Glutamatergic neuron (in vitro differentiated cells): ENCODE measurements at regions not wholly inside any gene's neighbourhood (a gene's known extent, or its start where the extent isn't known, plus 50 kb on each side); places are given as distances from the start of the nearest gene placed in this dataset.

ENCODE experiments used
- DNase-seq: peaks from one replicate; pipeline ENCODE4 v3.0.0; 2022
- H3K27ac Mint-ChIP-seq: one replicate; pipeline ENCODE4 v1.8.0; 2020; ENCODE audit warnings: mild to moderate bottlenecking, mixed read lengths, inconsistent platforms; ENCODE audit not compliant: unreplicated experiment
- H3K27me3 Mint-ChIP-seq: one replicate; pipeline ENCODE4 v1.8.0; 2020; ENCODE audit warnings: mild to moderate bottlenecking, moderate library complexity, mixed read lengths, inconsistent platforms; ENCODE audit not compliant: unreplicated experiment
- H3K36me3 Mint-ChIP-seq: one replicate; pipeline ENCODE4 v1.8.0; 2020; ENCODE audit warnings: mild to moderate bottlenecking, mixed read lengths, inconsistent platforms; ENCODE audit not compliant: unreplicated experiment
- H3K4me1 Mint-ChIP-seq: one replicate; pipeline ENCODE4 v1.8.0; 2020; ENCODE audit warnings: mild to moderate bottlenecking, low read depth, mixed read lengths, inconsistent platforms; ENCODE audit not compliant: unreplicated experiment
- H3K4me3 Mint-ChIP-seq: one replicate; pipeline ENCODE4 v1.8.0; 2020; ENCODE audit warnings: mild to moderate bottlenecking, mixed read lengths, inconsistent platforms; ENCODE audit not compliant: unreplicated experiment
- H3K9me3 Mint-ChIP-seq: one replicate; pipeline ENCODE4 v1.8.0; 2020; ENCODE audit warnings: mild to moderate bottlenecking, moderate library complexity, mixed read lengths, inconsistent platforms; ENCODE audit not compliant: unreplicated experiment
- TF ChIP-seq, protein P1 (sequence below): fragments of 200-600 bp; sonication (generic); IDR thresholded peaks from one replicate; pipeline ENCODE4 v1.5.0; 2021; ENCODE audit not compliant: partially characterized antibody, unreplicated experiment

DNA sequence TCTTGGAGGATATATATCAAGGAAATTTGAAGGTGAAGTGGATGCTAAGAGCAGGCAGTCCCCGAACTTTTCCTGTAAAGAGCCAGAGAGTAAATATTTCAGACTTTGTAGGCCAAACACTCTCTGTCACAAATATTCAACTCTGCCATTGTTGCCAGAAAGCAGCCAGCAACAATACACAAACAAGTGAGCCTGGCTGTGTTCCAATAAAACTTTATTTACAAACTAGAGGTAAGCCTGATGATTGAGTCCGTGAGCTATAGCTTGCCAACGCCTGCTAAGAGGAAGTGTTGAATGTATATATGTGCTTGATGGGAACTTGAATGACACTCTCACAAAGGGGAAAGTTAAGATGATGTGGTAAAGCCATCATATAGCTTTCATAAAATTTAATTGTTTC is 166.0 kb upstream of the PLN start:
- DNase-seq, result no peak
- H3K27ac Mint-ChIP-seq, result no peak overlapping the region
- no peaks in the 10 kb centered on the region for H3K9me3 Mint-ChIP-seq
- no peaks in the 10 kb centered on the region for H3K36me3 Mint-ChIP-seq
- no peaks in the 10 kb centered on the region for H3K27me3 Mint-ChIP-seq
- TF ChIP-seq, protein P1, sequence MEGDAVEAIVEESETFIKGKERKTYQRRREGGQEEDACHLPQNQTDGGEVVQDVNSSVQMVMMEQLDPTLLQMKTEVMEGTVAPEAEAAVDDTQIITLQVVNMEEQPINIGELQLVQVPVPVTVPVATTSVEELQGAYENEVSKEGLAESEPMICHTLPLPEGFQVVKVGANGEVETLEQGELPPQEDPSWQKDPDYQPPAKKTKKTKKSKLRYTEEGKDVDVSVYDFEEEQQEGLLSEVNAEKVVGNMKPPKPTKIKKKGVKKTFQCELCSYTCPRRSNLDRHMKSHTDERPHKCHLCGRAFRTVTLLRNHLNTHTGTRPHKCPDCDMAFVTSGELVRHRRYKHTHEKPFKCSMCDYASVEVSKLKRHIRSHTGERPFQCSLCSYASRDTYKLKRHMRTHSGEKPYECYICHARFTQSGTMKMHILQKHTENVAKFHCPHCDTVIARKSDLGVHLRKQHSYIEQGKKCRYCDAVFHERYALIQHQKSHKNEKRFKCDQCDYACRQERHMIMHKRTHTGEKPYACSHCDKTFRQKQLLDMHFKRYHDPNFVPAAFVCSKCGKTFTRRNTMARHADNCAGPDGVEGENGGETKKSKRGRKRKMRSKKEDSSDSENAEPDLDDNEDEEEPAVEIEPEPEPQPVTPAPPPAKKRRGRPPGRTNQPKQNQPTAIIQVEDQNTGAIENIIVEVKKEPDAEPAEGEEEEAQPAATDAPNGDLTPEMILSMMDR, result no peak
- H3K4me1 Mint-ChIP-seq, result no peaks in the 10 kb centered on the region
- H3K4me3 Mint-ChIP-seq, result no peak overlapping the region

DNA sequence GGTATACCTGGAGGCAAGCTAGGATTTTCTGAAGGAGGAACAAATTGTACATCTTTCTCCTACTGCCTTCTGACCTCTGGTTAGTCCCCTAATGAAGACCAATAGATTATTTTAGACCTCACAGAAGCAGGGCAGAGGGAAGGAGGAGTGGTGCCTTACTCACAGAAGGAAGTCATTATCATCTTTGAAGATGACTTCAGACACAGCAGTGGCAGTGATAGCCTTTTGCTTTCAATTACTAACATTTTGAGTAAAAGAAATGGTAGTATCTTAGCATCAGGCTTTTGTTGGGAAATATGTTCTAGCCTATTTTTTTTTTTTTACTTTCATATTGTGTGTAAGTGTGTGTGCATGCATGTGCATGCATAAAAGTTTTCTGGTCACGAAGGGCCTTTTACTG is 164.2 kb upstream of the PLN start:
- no peaks in the 10 kb centered on the region for H3K4me1 Mint-ChIP-seq
- no peak for DNase-seq
- no peak overlapping the region for H3K4me3 Mint-ChIP-seq
- H3K36me3 Mint-ChIP-seq, result no peaks in the 10 kb centered on the region
- TF ChIP-seq, protein P1, result no peak
- H3K27ac Mint-ChIP-seq, result no peak overlapping the region
- H3K9me3 Mint-ChIP-seq, result no peaks in the 10 kb centered on the region
- no peaks in the 10 kb centered on the region for H3K27me3 Mint-ChIP-seq

DNA sequence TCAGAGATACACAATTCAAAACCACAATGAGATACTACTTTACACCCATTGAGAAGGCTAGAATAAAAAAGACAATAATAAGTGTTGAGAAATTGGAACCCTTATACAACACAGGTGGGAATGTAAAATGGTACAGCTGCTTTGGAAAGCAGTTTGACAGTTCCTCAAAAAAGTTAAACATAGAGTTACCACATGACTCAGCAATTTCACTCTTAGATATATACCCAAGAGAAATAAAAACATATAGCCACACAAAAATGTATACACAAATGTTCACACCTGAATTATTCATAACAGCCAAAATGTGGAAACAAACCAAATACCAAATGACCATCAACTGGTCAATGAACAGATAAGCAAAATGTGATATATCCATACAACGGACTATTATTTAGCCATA is 161.1 kb upstream of the PLN start:
- H3K9me3 Mint-ChIP-seq, result no peaks in the 10 kb centered on the region
- H3K27ac Mint-ChIP-seq, result no peak overlapping the region
- no peak for DNase-seq
- no peaks in the 10 kb centered on the region for H3K36me3 Mint-ChIP-seq
- peaks cover 2% of the 10 kb centered on the region for H3K27me3 Mint-ChIP-seq
- H3K4me1 Mint-ChIP-seq, result no peaks in the 10 kb centered on the region
- TF ChIP-seq, protein P1, result no peak
- H3K4me3 Mint-ChIP-seq, result no peak overlapping the region

DNA sequence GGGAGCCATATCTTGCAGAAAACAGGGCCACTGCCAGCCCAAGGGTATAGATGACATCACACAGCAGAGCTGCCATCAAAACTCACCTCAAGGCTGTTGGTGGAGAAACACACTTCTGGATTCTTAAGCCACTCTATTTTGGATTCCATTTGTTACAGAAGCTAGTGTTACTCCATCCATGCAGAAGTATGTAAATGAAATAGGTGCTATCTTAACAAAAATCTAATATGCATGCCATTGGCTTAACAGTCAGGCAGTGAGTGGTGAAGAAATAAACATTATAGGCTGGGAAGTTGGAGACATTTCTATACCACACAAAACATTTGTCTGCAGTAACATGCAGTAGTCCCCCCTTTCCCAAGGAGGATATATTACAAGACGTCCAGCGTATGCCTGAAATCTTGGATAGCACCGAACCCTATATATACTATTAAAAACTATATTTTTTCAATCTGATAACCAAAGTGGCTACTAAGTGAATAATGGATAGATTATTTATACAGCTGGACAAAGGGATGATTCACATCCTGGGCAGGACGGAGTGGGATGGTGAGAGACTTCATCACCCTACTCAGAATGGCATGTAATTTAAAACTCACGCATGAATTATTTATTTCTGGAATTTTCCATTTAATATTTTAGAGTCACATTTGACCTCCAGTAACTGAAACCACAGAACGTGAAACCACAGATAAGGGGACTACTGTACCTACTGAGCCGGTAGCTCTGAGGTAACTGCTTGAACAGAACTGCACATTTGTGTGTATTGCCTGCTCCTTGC is 160.0 kb upstream of the PLN start:
- Mint-ChIP-seq H3K27me3 (peaks cover 2% of the 10 kb centered on the region), H3K36me3 (no peaks in the 10 kb centered on the region), H3K9me3 (no peaks in the 10 kb centered on the region), H3K4me1 (no peaks in the 10 kb centered on the region), H3K27ac (no peak overlapping the region), H3K4me3 (no peak overlapping the region)
- TF ChIP-seq, protein P1, result no peak
- DNase-seq, result no peak

DNA sequence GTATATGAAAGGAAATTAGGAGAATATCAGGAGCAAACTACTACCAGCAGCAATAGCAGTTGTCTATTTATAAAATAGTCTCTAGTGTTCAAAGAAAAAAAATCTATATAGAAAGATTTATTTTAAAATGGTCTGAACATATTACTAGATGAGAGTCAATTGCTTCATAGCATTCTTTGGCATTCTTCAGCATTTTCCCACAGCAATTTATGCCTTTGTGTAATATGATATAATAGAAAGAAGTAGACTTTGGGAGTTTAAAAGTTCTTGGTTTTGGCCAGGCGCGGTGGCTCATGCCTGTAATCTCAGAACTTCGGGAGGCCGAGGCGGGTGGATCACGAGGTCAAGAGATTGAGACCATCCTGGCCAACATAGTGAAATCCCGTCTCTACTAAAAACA is 157.0 kb upstream of the PLN start:
- no peak overlapping the region for H3K27ac Mint-ChIP-seq
- H3K4me3 Mint-ChIP-seq, result no peak overlapping the region

More for the DNA sequence above, 157.0 kb upstream of the PLN start:
- Mint-ChIP-seq H3K27me3 (peaks cover 2% of the 10 kb centered on the region), H3K36me3 (no peaks in the 10 kb centered on the region), H3K9me3 (no peaks in the 10 kb centered on the region), H3K4me1 (no peaks in the 10 kb centered on the region)
- TF ChIP-seq, protein P1, result no peak
- DNase-seq, result no peak
